ENCODE measurements at regions not wholly inside any gene's neighbourhood (a gene's known extent, or its start where the extent isn't known, plus 50 kb on each side); places are given as distances from the start of the nearest gene placed in this dataset.

DNA sequence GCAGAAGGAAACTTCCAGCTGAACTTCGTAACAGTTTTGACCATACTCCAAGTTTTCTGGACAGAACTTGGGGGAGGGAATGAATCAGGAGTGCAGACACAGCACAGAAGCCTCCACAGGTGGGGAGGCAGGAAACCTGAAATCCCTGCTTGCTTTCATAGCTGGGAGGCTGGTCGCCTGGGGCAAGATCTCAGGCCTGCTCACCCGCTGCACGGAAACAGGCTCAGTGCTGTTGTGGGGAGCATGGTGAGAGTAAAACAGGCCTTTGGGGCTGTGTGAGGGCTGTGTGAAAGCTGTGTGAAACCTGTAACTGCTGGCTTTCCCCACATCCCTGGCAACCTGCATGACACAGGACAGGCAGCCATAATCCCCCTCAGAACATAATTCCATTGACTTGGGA is 85.2 kb upstream of the UFL1 start:
- TF ChIP-seq, protein P1, sequence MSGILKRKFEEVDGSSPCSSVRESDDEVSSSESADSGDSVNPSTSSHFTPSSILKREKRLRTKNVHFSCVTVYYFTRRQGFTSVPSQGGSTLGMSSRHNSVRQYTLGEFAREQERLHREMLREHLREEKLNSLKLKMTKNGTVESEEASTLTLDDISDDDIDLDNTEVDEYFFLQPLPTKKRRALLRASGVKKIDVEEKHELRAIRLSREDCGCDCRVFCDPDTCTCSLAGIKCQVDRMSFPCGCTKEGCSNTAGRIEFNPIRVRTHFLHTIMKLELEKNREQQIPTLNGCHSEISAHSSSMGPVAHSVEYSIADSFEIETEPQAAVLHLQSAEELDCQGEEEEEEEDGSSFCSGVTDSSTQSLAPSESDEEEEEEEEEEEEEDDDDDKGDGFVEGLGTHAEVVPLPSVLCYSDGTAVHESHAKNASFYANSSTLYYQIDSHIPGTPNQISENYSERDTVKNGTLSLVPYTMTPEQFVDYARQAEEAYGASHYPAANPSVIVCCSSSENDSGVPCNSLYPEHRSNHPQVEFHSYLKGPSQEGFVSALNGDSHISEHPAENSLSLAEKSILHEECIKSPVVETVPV (CRISPR knock-in tag; IDR thresholded peaks at IDR 0.05) = no peak
- TF ChIP-seq ZNF565 (CRISPR knock-in tag; conservative IDR thresholded peaks at IDR 0.05; ENCODE audit: low read depth) (no peak), ZFP30 (CRISPR knock-in tag; IDR thresholded peaks at IDR 0.05) (no peak), OSR1 (CRISPR knock-in tag; IDR thresholded peaks at IDR 0.05) (no peak), ZFP3 (CRISPR knock-in tag; IDR thresholded peaks at IDR 0.05) (no peak), ZNF70 (CRISPR knock-in tag; IDR thresholded peaks at IDR 0.05) (no peak)
- TF ChIP-seq, protein P2, sequence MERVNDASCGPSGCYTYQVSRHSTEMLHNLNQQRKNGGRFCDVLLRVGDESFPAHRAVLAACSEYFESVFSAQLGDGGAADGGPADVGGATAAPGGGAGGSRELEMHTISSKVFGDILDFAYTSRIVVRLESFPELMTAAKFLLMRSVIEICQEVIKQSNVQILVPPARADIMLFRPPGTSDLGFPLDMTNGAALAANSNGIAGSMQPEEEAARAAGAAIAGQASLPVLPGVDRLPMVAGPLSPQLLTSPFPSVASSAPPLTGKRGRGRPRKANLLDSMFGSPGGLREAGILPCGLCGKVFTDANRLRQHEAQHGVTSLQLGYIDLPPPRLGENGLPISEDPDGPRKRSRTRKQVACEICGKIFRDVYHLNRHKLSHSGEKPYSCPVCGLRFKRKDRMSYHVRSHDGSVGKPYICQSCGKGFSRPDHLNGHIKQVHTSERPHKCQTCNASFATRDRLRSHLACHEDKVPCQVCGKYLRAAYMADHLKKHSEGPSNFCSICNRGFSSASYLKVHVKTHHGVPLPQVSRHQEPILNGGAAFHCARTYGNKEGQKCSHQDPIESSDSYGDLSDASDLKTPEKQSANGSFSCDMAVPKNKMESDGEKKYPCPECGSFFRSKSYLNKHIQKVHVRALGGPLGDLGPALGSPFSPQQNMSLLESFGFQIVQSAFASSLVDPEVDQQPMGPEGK (CRISPR knock-in tag; IDR thresholded peaks at IDR 0.05; ENCODE audit: borderline replicate concordance) = no peak

All from SK-N-SH treated with all-trans-retinoic acid at 6 μM for 48 hours (cell line).